ENCODE measurements at regions not wholly inside any gene's neighbourhood (a gene's known extent, or its start where the extent isn't known, plus 50 kb on each side); places are given as distances from the start of the nearest gene placed in this dataset.

- TF ChIP-seq CTCF (conservative IDR thresholded peaks at IDR 0.05; ENCODE audit: low read length) (no peak), EZH2phosphoT487 (IDR thresholded peaks at IDR 0.05; ENCODE audit: borderline replicate concordance) (no peak)
These were observed 721.6 kb upstream of the ARGLU1 start for GRCh38 chr13:107289540-107289939.
